ENCODE measurements at regions not wholly inside any gene's neighbourhood (a gene's known extent, or its start where the extent isn't known, plus 50 kb on each side); places are given as distances from the start of the nearest gene placed in this dataset.
"Not testable (repeated sequence)": the region's sequence is repeated elsewhere in the genome, so short reads cannot be mapped to it uniquely, and the experiment has no call there.

- TF ChIP-seq BACH2 (CRISPR knock-in tag; IDR thresholded peaks at IDR 0.05; ENCODE audit: borderline replicate concordance) (no peak), ZC3H10 (CRISPR knock-in tag; IDR thresholded peaks at IDR 0.05) (no peak), PPARA (CRISPR knock-in tag; IDR thresholded peaks at IDR 0.05; ENCODE audit: borderline replicate concordance) (no peak)
- ATAC-seq: peak; percentile 74; the same call in 2 of the 3 replicates
These were observed 443.5 kb downstream of the XIRP2 start for GRCh38 chr2:167331636-167332232.

- ATAC-seq: not testable (repeated sequence)
These were observed 440.5 kb downstream of the XIRP2 start for GRCh38 chr2:167328808-167329207.

- TF ChIP-seq ISL1 (CRISPR knock-in tag; IDR thresholded peaks at IDR 0.05) (peak; percentile 59; the same call in 1 of the 2 replicates), TCF4 (CRISPR knock-in tag; IDR thresholded peaks at IDR 0.05; ENCODE audit: borderline replicate concordance) (peak; percentile 52; the same call in 1 of the 2 replicates), SNAI2 (CRISPR knock-in tag; IDR thresholded peaks at IDR 0.05) (no peak), PATZ1 (CRISPR knock-in tag; IDR thresholded peaks at IDR 0.05; ENCODE audit: borderline replicate concordance) (no peak)
These were observed 434.5 kb downstream of the XIRP2 start for GRCh38 chr2:167322795-167323194.

GRCh38 chr2:167318581-167318980, 430.3 kb downstream of the XIRP2 start:
- ATAC-seq: no peak

More at GRCh38 chr2:167322795-167323194, 434.5 kb downstream of the XIRP2 start:
- no peak; the same call in 2 of the 3 replicates for ATAC-seq

GRCh38 chr2:167310442-167310841, 422.2 kb downstream of the XIRP2 start:
- ATAC-seq: no peak
- TF ChIP-seq SNAI2 (CRISPR knock-in tag; IDR thresholded peaks at IDR 0.05): no peak
- TF ChIP-seq CREB5 (CRISPR knock-in tag; IDR thresholded peaks at IDR 0.05; ENCODE audit: low read depth): no peak
- no peak for TF ChIP-seq CSDC2 (CRISPR knock-in tag; IDR thresholded peaks at IDR 0.05)
- no peak for TF ChIP-seq ZNF8 (CRISPR knock-in tag; IDR thresholded peaks at IDR 0.05)
- TF ChIP-seq TSHZ2 (CRISPR knock-in tag; IDR thresholded peaks at IDR 0.05): no peak
- TF ChIP-seq ZFP30 (CRISPR knock-in tag; IDR thresholded peaks at IDR 0.05): no peak
- TF ChIP-seq TOX (CRISPR knock-in tag; IDR thresholded peaks at IDR 0.05; ENCODE audit: borderline replicate concordance): no peak
- no peak for TF ChIP-seq RARB (CRISPR knock-in tag; IDR thresholded peaks at IDR 0.05)
- TF ChIP-seq GLIS3 (CRISPR knock-in tag; IDR thresholded peaks at IDR 0.05): no peak
- no peak for TF ChIP-seq ZC3H10 (CRISPR knock-in tag; IDR thresholded peaks at IDR 0.05)
- TF ChIP-seq TCF4 (CRISPR knock-in tag; IDR thresholded peaks at IDR 0.05; ENCODE audit: borderline replicate concordance): no peak
- no peak for TF ChIP-seq PPARA (CRISPR knock-in tag; IDR thresholded peaks at IDR 0.05; ENCODE audit: borderline replicate concordance)
- TF ChIP-seq ARNTL (CRISPR knock-in tag; IDR thresholded peaks at IDR 0.05; ENCODE audit: borderline replicate concordance, low read depth): no peak
- no peak for TF ChIP-seq ESRRG (CRISPR knock-in tag; IDR thresholded peaks at IDR 0.05)
- TF ChIP-seq PATZ1 (CRISPR knock-in tag; IDR thresholded peaks at IDR 0.05; ENCODE audit: borderline replicate concordance): no peak
- no peak for TF ChIP-seq BACH2 (CRISPR knock-in tag; IDR thresholded peaks at IDR 0.05; ENCODE audit: borderline replicate concordance)
- no peak for TF ChIP-seq ZFP3 (CRISPR knock-in tag; IDR thresholded peaks at IDR 0.05)
- no peak for TF ChIP-seq ZNF565 (CRISPR knock-in tag; conservative IDR thresholded peaks at IDR 0.05; ENCODE audit: low read depth)
- no peak for TF ChIP-seq ISL1 (CRISPR knock-in tag; IDR thresholded peaks at IDR 0.05)
- no peak for TF ChIP-seq CSRNP3 (CRISPR knock-in tag; IDR thresholded peaks at IDR 0.05)

More at GRCh38 chr2:167318581-167318980, 430.3 kb downstream of the XIRP2 start:
- TF ChIP-seq TOX (CRISPR knock-in tag; IDR thresholded peaks at IDR 0.05; ENCODE audit: borderline replicate concordance): no peak

All from SK-N-SH treated with all-trans-retinoic acid at 6 μM for 48 hours (cell line).